ENCODE measurements at regions not wholly inside any gene's neighbourhood (a gene's known extent, or its start where the extent isn't known, plus 50 kb on each side); places are given as distances from the start of the nearest gene placed in this dataset.
A peak's percentile ranks its signal among the peaks of the same experiment; 100 is the strongest.

DNA sequence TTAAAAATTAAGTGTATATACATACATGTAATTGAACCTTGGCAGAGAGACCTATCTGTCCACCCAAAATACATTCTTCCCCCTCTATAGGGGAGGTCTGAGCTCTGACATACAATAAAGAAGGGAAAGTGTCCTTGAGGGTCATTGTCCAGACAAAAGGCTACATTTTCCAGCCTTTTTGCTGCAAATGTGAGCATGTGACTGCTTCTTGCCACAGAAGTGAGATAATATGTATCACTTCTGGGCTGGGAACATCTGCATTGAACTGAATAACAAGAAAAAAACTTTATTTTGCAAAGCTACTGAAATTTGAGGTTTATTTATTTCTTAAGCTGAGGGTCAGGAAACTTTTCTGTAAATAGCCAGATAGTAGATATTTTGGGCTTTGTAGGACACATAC lies 131.3 kb downstream of the TBC1D30 start:
- H3K36me3 ChIP-seq (ENCODE audit: control insufficient read depth, insufficient read depth, low read length): no peaks in the 10 kb centered on the region
- DNase-seq (ENCODE audit: low read depth in 4 of 6, low spot score in 6 of 6): no peak
- no peaks in the 10 kb centered on the region for H3K27me3 ChIP-seq (ENCODE audit: control insufficient read depth, insufficient read depth, low read length)
- no peak overlapping the region for H3K27ac ChIP-seq (ENCODE audit: low read depth, low read length)
- no peaks in the 10 kb centered on the region for H3K4me1 ChIP-seq (ENCODE audit: control insufficient read depth, insufficient read depth, low read length)
- H3K9me3 ChIP-seq (ENCODE audit: control insufficient read depth, insufficient read depth, low read length): no peaks in the 10 kb centered on the region
- H3K4me3 ChIP-seq (ENCODE audit: low read depth, low read length): no peak overlapping the region

DNA sequence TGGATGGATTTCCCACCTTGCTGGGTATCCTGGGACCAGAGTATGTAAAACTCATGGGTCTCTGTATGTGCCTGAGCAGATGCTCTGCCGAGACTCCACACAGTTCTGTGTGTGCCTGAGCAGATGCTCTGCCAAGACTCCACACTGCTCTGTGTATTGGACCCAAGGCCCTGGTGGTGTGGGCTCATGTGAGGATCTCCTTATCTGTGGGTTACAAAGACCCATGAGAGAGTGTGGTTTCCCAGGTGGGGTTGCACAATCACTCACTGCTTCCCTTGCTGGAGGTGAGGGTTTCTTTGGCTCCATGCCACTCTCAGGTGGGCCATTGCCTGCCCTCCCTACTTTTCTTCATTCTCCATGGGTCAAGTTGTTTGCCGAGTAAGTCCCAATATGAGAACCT lies 141.5 kb downstream of the TBC1D30 start:
- H3K27me3 ChIP-seq (ENCODE audit: control insufficient read depth, insufficient read depth, low read length): no peaks in the 10 kb centered on the region
- no peaks in the 10 kb centered on the region for H3K36me3 ChIP-seq (ENCODE audit: control insufficient read depth, insufficient read depth, low read length)
- peaks cover 1% of the 10 kb centered on the region for H3K9me3 ChIP-seq (ENCODE audit: control insufficient read depth, insufficient read depth, low read length)
- no peaks in the 10 kb centered on the region for H3K4me1 ChIP-seq (ENCODE audit: control insufficient read depth, insufficient read depth, low read length)
- H3K27ac ChIP-seq (ENCODE audit: low read depth, low read length): no peak overlapping the region
- H3K4me3 ChIP-seq (ENCODE audit: low read depth, low read length): no peak overlapping the region
- 92% methylated on average over 1 of the region's 2 CpGs for WGBS (ENCODE audit: insufficient coverage)
- DNase-seq (ENCODE audit: low read depth in 4 of 6, low spot score in 6 of 6): no peak

DNA sequence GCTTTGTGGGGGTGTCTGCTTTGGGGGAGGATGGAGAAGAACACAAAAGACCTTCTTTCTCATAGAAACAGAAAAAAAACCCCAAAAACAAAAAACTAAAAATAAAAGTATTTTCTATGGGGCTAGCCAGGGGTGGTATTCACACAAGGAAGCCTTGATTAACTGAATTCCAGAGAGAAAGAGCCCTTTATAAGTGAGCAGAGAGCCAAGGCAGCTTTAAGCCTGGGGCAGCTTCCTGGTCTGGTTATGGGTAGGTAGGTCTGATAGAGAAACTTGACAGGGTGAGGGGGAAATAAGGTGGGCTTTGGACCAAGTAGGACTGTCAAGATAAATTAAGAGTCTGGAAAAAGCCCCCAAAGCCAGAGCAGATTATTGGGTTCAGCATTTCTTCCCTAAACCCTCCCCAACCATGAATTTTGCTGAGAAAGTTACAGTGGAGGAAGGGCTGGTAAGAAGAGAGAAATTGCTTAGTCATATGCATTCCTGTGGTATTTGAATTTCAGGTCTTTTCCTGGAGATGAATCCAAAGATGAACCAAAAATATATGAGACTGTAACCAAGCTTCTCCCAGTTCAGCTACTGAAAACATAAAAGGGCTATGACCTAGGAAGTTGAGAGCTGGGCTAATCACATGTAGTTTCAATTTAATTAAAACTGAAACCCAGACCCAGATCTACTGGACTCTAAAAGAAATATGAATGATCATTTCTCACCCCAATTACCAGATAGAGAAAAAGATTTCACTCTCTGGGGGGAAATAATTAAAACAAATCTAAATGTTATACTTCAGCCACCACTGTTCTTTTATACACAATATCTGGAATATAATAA lies 144.8 kb downstream of the TBC1D30 start:
- Histone ChIP-seq H3K4me1 (ENCODE audit: control insufficient read depth, insufficient read depth, low read length) (no peaks in the 10 kb centered on the region), H3K36me3 (ENCODE audit: control insufficient read depth, insufficient read depth, low read length) (no peaks in the 10 kb centered on the region), H3K27me3 (ENCODE audit: control insufficient read depth, insufficient read depth, low read length) (no peaks in the 10 kb centered on the region), H3K27ac (ENCODE audit: low read depth, low read length) (no peak overlapping the region), H3K4me3 (ENCODE audit: low read depth, low read length) (no peak overlapping the region), H3K9me3 (ENCODE audit: control insufficient read depth, insufficient read depth, low read length) (no peaks in the 10 kb centered on the region)
- no peak for DNase-seq (ENCODE audit: low read depth in 4 of 6, low spot score in 6 of 6)

DNA sequence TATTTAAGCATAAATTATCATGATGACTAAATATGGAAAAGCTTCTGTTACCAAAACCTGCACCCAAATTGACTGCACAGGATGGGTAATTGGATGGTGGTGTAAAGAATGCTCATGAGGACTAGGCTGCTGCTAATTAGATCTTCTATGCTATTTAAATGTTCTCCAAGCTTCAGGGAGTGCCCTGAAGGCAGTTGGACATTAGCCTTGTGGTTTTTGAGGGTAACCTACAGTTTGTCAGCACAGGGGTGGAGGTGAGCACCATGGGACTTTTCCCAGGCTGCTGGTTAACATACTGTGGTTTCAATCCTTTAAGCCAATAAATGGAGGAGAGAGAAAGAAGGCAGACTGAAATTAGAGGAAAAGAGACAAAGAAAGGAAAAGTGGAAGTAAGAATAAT lies 145.0 kb downstream of the WIF1 start:
- Histone ChIP-seq H3K27me3 (ENCODE audit: control insufficient read depth, insufficient read depth, low read length) (no peaks in the 10 kb centered on the region), H3K9me3 (ENCODE audit: control insufficient read depth, insufficient read depth, low read length) (no peaks in the 10 kb centered on the region), H3K4me3 (ENCODE audit: low read depth, low read length) (no peak overlapping the region), H3K36me3 (ENCODE audit: control insufficient read depth, insufficient read depth, low read length) (no peaks in the 10 kb centered on the region), H3K27ac (ENCODE audit: low read depth, low read length) (no peak overlapping the region), H3K4me1 (ENCODE audit: control insufficient read depth, insufficient read depth, low read length) (no peaks in the 10 kb centered on the region)
- DNase-seq (ENCODE audit: low read depth in 4 of 6, low spot score in 6 of 6): no peak

DNA sequence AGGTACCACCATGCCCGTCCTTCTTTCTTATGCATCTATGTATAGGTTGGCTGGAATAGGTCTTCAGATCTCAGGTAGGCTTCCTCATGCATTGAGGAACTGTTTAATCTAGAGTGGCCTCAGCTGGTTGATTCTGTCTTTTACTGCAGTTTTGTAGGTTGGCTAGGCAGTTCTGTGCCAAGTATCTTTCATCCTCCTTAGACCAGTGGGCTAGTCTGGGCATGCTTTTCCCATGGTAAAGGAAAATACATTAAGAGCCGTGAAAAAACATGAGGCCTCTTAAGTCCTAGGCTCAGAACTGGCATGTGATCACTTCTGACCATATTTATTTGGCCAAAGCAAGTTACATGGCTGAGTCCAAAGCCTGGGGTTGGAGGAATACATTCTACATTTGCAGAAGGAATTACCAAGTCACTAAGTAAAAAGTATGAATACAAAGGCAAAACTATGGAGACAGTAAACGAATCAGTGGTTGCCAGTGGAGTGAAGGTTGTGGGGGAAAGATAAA lies 137.3 kb downstream of the WIF1 start:
- whole genome bisulfite sequencing (ENCODE audit: insufficient coverage): 100% methylated on average over 2 of the region's 3 CpGs
- H3K27me3 ChIP-seq (ENCODE audit: control insufficient read depth, insufficient read depth, low read length): no peaks in the 10 kb centered on the region
- no peaks in the 10 kb centered on the region for H3K4me1 ChIP-seq (ENCODE audit: control insufficient read depth, insufficient read depth, low read length)
- H3K27ac ChIP-seq (ENCODE audit: low read depth, low read length): no peak overlapping the region
- H3K4me3 ChIP-seq (ENCODE audit: low read depth, low read length): no peak overlapping the region
- H3K9me3 ChIP-seq (ENCODE audit: control insufficient read depth, insufficient read depth, low read length): no peaks in the 10 kb centered on the region
- no peak for DNase-seq (ENCODE audit: low read depth in 4 of 6, low spot score in 6 of 6)
- H3K36me3 ChIP-seq (ENCODE audit: control insufficient read depth, insufficient read depth, low read length): no peaks in the 10 kb centered on the region

DNA sequence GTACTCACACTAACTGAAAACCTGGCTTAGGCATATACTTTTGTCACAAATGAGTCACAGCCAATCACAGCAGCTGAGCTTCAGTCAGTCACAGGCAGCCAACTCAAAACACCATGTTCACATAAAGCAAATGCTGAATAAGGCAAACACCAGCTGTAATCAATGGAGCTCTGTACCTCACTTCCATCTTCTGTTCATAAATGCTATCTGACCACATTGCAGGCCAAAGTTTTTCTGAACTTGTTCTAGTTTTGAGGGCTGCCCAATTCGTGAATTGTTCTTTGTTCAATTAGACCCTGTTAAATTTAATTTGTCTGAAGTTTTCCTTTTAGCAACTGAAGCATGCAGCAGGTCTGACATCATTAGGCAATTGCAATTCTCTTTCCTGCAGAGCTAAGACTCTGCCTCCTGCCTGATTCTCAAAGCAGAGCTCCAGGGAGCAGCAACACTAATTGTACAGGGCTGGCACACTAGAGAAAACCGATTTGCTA lies 129.9 kb downstream of the WIF1 start:
- no CpG with 5 or more reads among the region's 2 CpGs for WGBS (ENCODE audit: insufficient coverage)
- no peak overlapping the region for H3K27ac ChIP-seq (ENCODE audit: low read depth, low read length)

DNA sequence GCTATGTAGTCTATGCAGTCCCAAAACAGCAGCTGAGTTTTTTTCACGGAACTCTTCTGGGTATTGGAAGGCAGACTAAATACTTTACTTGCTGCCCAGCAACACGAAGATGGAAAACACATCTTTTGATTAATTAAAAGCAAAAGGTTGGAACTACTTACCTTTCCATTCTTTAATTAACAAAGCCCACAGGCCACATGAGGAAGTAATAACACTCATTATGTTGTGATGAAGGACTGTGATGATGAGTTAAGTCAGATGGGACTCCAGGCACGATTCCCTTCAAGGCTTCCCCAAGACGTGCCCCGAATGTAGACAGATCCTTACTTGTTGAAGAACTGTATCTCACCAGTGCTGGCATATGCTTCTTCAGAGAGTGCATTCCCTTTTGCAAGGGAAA lies 129.0 kb downstream of the WIF1 start:
- Histone ChIP-seq H3K4me3 (ENCODE audit: low read depth, low read length) (no peak overlapping the region), H3K36me3 (ENCODE audit: control insufficient read depth, insufficient read depth, low read length) (no peaks in the 10 kb centered on the region), H3K27ac (ENCODE audit: low read depth, low read length) (no peak overlapping the region), H3K9me3 (ENCODE audit: control insufficient read depth, insufficient read depth, low read length) (peaks cover 2% of the 10 kb centered on the region), H3K4me1 (ENCODE audit: control insufficient read depth, insufficient read depth, low read length) (no peaks in the 10 kb centered on the region), H3K27me3 (ENCODE audit: control insufficient read depth, insufficient read depth, low read length) (no peaks in the 10 kb centered on the region)
- WGBS (ENCODE audit: insufficient coverage): 50% methylated on average over 3 of the region's 5 CpGs
- DNase-seq (ENCODE audit: low read depth in 4 of 6, low spot score in 6 of 6): peak in 2 of 6 donors; percentile 40 to 64

More for the DNA sequence above, 129.9 kb downstream of the WIF1 start:
- H3K4me1 ChIP-seq (ENCODE audit: control insufficient read depth, insufficient read depth, low read length): no peaks in the 10 kb centered on the region
- peak in 2 of 6 donors; percentile 68 to 80 for DNase-seq (ENCODE audit: low read depth in 4 of 6, low spot score in 6 of 6)
- no peak overlapping the region for H3K4me3 ChIP-seq (ENCODE audit: low read depth, low read length)
- H3K9me3 ChIP-seq (ENCODE audit: control insufficient read depth, insufficient read depth, low read length): peaks cover 2% of the 10 kb centered on the region
- H3K36me3 ChIP-seq (ENCODE audit: control insufficient read depth, insufficient read depth, low read length): no peaks in the 10 kb centered on the region
- no peaks in the 10 kb centered on the region for H3K27me3 ChIP-seq (ENCODE audit: control insufficient read depth, insufficient read depth, low read length)

DNA sequence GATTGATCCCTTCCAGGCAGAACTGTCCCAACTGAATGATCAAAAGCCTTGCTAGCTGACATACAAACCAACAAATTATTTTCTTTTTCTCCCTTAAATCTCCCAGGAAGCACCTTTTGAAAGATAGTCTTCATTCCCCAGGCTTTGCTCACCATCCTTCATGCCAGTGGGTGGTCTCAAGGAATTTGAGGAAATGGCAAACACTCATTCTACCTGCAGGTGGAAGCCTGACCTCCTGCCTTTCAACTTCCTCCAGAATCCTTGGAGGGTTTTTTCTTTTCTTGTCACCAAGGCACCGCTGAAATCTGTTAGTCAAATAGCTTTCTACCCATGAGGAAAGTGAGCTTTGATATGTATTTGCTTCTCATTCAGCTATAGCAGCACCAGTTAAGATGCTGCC lies 128.5 kb downstream of the WIF1 start:
- WGBS (ENCODE audit: insufficient coverage): no CpG with 5 or more reads among the region's 1 CpG
- no peaks in the 10 kb centered on the region for H3K36me3 ChIP-seq (ENCODE audit: control insufficient read depth, insufficient read depth, low read length)
- no peaks in the 10 kb centered on the region for H3K27me3 ChIP-seq (ENCODE audit: control insufficient read depth, insufficient read depth, low read length)
- peak in 2 of 6 donors; percentile 10 to 23 for DNase-seq (ENCODE audit: low read depth in 4 of 6, low spot score in 6 of 6)
- no peak overlapping the region for H3K27ac ChIP-seq (ENCODE audit: low read depth, low read length)
- H3K4me3 ChIP-seq (ENCODE audit: low read depth, low read length): no peak overlapping the region
- H3K9me3 ChIP-seq (ENCODE audit: control insufficient read depth, insufficient read depth, low read length): peaks cover 2% of the 10 kb centered on the region
- no peaks in the 10 kb centered on the region for H3K4me1 ChIP-seq (ENCODE audit: control insufficient read depth, insufficient read depth, low read length)

DNA sequence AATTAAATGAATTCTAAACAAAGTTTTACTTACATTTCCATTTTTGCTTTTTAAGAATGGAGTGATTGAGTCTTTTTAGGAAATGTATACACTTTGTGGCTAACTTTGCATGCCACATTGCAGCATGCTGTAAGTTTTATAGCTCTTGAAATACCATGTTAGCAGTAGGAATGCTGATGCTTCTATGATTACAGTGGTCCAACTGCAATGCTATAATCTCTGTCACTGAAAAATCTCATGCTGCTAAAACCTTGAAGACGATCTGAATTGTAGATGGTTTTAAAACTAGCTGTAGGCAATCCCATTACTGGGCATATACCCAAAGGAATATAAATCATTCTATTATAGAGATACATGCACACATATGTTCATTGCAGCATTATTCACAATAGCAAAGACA lies 127.6 kb downstream of the WIF1 start:
- H3K27ac ChIP-seq (ENCODE audit: low read depth, low read length): no peak overlapping the region
- H3K4me1 ChIP-seq (ENCODE audit: control insufficient read depth, insufficient read depth, low read length): no peaks in the 10 kb centered on the region
- H3K36me3 ChIP-seq (ENCODE audit: control insufficient read depth, insufficient read depth, low read length): no peaks in the 10 kb centered on the region
- peak in 1 of 6 donors; percentile 58 for DNase-seq (ENCODE audit: low read depth in 4 of 6, low spot score in 6 of 6)
- H3K4me3 ChIP-seq (ENCODE audit: low read depth, low read length): no peak overlapping the region
- H3K27me3 ChIP-seq (ENCODE audit: control insufficient read depth, insufficient read depth, low read length): no peaks in the 10 kb centered on the region
- WGBS (ENCODE audit: insufficient coverage): no CpG with 5 or more reads among the region's 1 CpG
- peaks cover 2% of the 10 kb centered on the region for H3K9me3 ChIP-seq (ENCODE audit: control insufficient read depth, insufficient read depth, low read length)

DNA sequence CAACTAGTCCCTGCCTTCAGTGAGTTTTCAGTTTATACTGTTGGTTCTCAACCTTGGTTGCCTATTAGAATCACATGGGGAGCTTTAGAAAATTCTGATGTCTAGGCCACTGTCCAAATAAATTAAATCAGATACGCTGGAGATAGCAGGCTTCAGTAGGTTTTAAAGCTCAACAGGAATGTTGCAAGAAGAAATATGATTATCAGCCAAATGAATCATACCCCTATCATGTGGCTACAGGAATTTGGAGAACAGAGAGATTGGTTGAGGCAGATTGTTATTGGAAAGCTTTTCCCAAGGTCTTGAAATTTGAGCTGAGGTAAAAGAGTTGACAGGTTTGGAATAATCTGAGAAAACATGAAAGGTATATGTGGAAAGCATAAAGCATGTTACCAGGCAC lies 125.3 kb downstream of the WIF1 start:
- DNase-seq (ENCODE audit: low read depth in 4 of 6, low spot score in 6 of 6): no peak
- H3K4me1 ChIP-seq (ENCODE audit: control insufficient read depth, insufficient read depth, low read length): no peaks in the 10 kb centered on the region
- H3K27me3 ChIP-seq (ENCODE audit: control insufficient read depth, insufficient read depth, low read length): no peaks in the 10 kb centered on the region

More for the DNA sequence above, 125.3 kb downstream of the WIF1 start:
- H3K4me3 ChIP-seq (ENCODE audit: low read depth, low read length): no peak overlapping the region
- no peaks in the 10 kb centered on the region for H3K36me3 ChIP-seq (ENCODE audit: control insufficient read depth, insufficient read depth, low read length)
- peaks cover 2% of the 10 kb centered on the region for H3K9me3 ChIP-seq (ENCODE audit: control insufficient read depth, insufficient read depth, low read length)
- H3K27ac ChIP-seq (ENCODE audit: low read depth, low read length): no peak overlapping the region
- WGBS (ENCODE audit: insufficient coverage): no CpG with 5 or more reads among the region's 1 CpG

All from spinal cord (tissue), 9 donors.